PC-9 (cell line): ENCODE measurements at regions not wholly inside any gene's neighbourhood (a gene's known extent, or its start where the extent isn't known, plus 50 kb on each side); places are given as distances from the start of the nearest gene placed in this dataset.
"Not testable (repeated sequence)": the region's sequence is repeated elsewhere in the genome, so short reads cannot be mapped to it uniquely, and the experiment has no call there.

Experiments used
- CTCF ChIP-seq: fragments of 200-600 bp; sonication (generic); conservative IDR thresholded peaks from 2 replicates; pipeline ENCODE4 v1.6.1; 2017; ENCODE audit warnings: mixed run types, antibody characterized with exemption, mild to moderate bottlenecking, moderate library complexity
- EZH2 ChIP-seq: fragments of 200-600 bp; sonication (generic); IDR thresholded peaks from 2 replicates; pipeline ENCODE4 v1.8.0; 2017; ENCODE audit warnings: antibody characterized with exemption, low read depth

- not testable (repeated sequence) for TF ChIP-seq CTCF, EZH2
These were observed 290.2 kb upstream of the FRG1 start for GRCh38 chr4:189650436-189650835.
